Neural cell (in vitro differentiated cells): ENCODE measurements at regions not wholly inside any gene's neighbourhood (a gene's known extent, or its start where the extent isn't known, plus 50 kb on each side); places are given as distances from the start of the nearest gene placed in this dataset.

Experiments used
- CTCF ChIP-seq: fragments of 450-650 bp; IDR thresholded peaks from 2 replicates; pipeline ENCODE4 v1.5.1; 2014; ENCODE audit warnings: antibody characterized with exemption, mild to moderate bottlenecking, moderate library complexity; ENCODE audit not compliant: poor library complexity, severe bottlenecking
- EP300 ChIP-seq: fragments of 450-650 bp; conservative IDR thresholded peaks from 2 replicates; pipeline ENCODE4 v1.6.1; 2014; ENCODE audit warnings: antibody characterized with exemption, mild to moderate bottlenecking, moderate library complexity; ENCODE audit not compliant: poor library complexity, severe bottlenecking
- EZH2 ChIP-seq: fragments of 200-600, 300-800 bp; shearing (Covaris generic), sonication (generic); IDR thresholded peaks from 2 replicates; pipeline ENCODE4 v1.6.1; 2014; ENCODE audit warnings: antibody characterized with exemption, low read length, borderline replicate concordance, mild to moderate bottlenecking; ENCODE audit not compliant: insufficient read depth, poor library complexity, severe bottlenecking
- POLR2AphosphoS5 ChIP-seq: IDR thresholded peaks from 2 replicates; pipeline ENCODE4 v1.6.1; 2012
- RAD21 ChIP-seq: fragments of 450-650 bp; conservative IDR thresholded peaks from 2 replicates; pipeline ENCODE4 v1.6.1; 2014; ENCODE audit warnings: antibody characterized with exemption, mild to moderate bottlenecking, moderate library complexity
- REST ChIP-seq: IDR thresholded peaks from 2 replicates; pipeline ENCODE4 v1.6.1; 2012; ENCODE audit warnings: borderline replicate concordance
- SMC3 ChIP-seq: fragments of 450-650 bp; conservative IDR thresholded peaks from 2 replicates; pipeline ENCODE4 v1.6.1; 2014; ENCODE audit warnings: antibody characterized with exemption, mild to moderate bottlenecking, moderate library complexity; ENCODE audit not compliant: poor library complexity

- TF ChIP-seq CTCF (no peak), EZH2 (no peak), RAD21 (no peak), SMC3 (no peak), POLR2AphosphoS5 (no peak), REST (no peak), EP300 (no peak)
Measured at GRCh38 chr15:31504462-31504839, 177.8 kb downstream of the KLF13 start.
